T-helper 2 cell treated with Interferon-gamma antibody and Interleukin-4, amounts not matched to agents 5 μg/mL and 100 μg/mL, for 36 hours (primary cell): ENCODE measurements at regions not wholly inside any gene's neighbourhood (a gene's known extent, or its start where the extent isn't known, plus 50 kb on each side); places are given as distances from the start of the nearest gene placed in this dataset.
"Not testable (repeated sequence)": the region's sequence is repeated elsewhere in the genome, so short reads cannot be mapped to it uniquely, and the experiment has no call there.

Source experiments
- DNase-seq: peaks from one replicate; pipeline ENCODE4 v3.0.0; 2021; ENCODE audit warnings: low spot score
- H3K27ac Mint-ChIP-seq: one replicate; pipeline ENCODE4 v1.8.0; 2021; ENCODE audit warnings: mild to moderate bottlenecking, mixed read lengths
- H3K27me3 Mint-ChIP-seq: one replicate; pipeline ENCODE4 v1.8.0; 2021; ENCODE audit warnings: low read depth, mixed read lengths
- H3K36me3 Mint-ChIP-seq: one replicate; pipeline ENCODE4 v1.8.0; 2021; ENCODE audit warnings: low read depth, mixed read lengths
- H3K4me1 Mint-ChIP-seq: one replicate; pipeline ENCODE4 v1.8.0; 2021; ENCODE audit warnings: low read depth, mixed read lengths
- H3K4me3 Mint-ChIP-seq: one replicate; pipeline ENCODE4 v1.8.0; 2022; ENCODE audit warnings: mild to moderate bottlenecking, moderate library complexity, mixed read lengths
- H3K9me3 Mint-ChIP-seq: one replicate; pipeline ENCODE4 v1.8.0; 2021; ENCODE audit warnings: mixed read lengths

GRCh38 chr16:86225905-86226371 is 284.4 kb upstream of the FOXF1 start:
- no peaks in the 10 kb centered on the region for H3K9me3 Mint-ChIP-seq
- H3K27ac Mint-ChIP-seq, result no peak overlapping the region
- H3K4me1 Mint-ChIP-seq, result no peaks in the 10 kb centered on the region
- H3K36me3 Mint-ChIP-seq, result no peaks in the 10 kb centered on the region
- H3K4me3 Mint-ChIP-seq, result no peak overlapping the region
- DNase-seq, result no peak
- peaks cover 6% of the 10 kb centered on the region for H3K27me3 Mint-ChIP-seq

DNA sequence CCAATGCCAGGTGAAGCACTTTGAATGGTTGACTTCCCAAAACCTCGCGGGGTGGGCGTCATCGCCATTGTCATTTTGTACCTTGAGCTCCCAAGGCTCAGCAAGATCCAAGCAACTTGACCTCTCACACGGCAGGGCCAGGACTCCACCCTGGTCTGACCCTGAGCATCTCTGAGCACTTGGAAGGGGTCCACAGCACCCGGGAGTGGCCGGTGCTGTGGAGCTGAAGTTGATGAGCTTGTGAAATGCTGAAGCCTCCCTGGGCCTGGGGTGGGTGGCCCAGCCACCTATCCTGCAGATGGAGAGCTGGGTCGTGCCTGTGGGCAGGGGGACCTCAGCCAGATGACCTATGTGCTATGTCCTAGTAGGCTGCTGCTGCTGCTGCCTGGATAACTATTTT is 283.3 kb upstream of the FOXF1 start:
- Mint-ChIP-seq H3K27me3 (peaks cover 6% of the 10 kb centered on the region), H3K27ac (no peak overlapping the region), H3K4me3 (no peak overlapping the region), H3K4me1 (no peaks in the 10 kb centered on the region), H3K9me3 (no peaks in the 10 kb centered on the region), H3K36me3 (no peaks in the 10 kb centered on the region)
- DNase-seq, result no peak

GRCh38 chr16:86227801-86228200 is 282.5 kb upstream of the FOXF1 start:
- no peak for DNase-seq
- Mint-ChIP-seq H3K4me3 (no peak overlapping the region), H3K4me1 (no peaks in the 10 kb centered on the region), H3K27me3 (peaks cover 3% of the 10 kb centered on the region), H3K27ac (no peak overlapping the region), H3K36me3 (no peaks in the 10 kb centered on the region), H3K9me3 (no peaks in the 10 kb centered on the region)

- H3K4me3 Mint-ChIP-seq, result no peak overlapping the region
- H3K4me1 Mint-ChIP-seq, result no peaks in the 10 kb centered on the region
- no peaks in the 10 kb centered on the region for H3K9me3 Mint-ChIP-seq
- no peaks in the 10 kb centered on the region for H3K36me3 Mint-ChIP-seq
- DNase-seq, result no peak
- peaks cover 3% of the 10 kb centered on the region for H3K27me3 Mint-ChIP-seq
- no peak overlapping the region for H3K27ac Mint-ChIP-seq
Measured at GRCh38 chr16:86228713-86229112, 281.6 kb upstream of the FOXF1 start.

- H3K4me1 Mint-ChIP-seq, result no peaks in the 10 kb centered on the region
Measured at GRCh38 chr16:86229283-86229682, 281.0 kb upstream of the FOXF1 start.

DNA sequence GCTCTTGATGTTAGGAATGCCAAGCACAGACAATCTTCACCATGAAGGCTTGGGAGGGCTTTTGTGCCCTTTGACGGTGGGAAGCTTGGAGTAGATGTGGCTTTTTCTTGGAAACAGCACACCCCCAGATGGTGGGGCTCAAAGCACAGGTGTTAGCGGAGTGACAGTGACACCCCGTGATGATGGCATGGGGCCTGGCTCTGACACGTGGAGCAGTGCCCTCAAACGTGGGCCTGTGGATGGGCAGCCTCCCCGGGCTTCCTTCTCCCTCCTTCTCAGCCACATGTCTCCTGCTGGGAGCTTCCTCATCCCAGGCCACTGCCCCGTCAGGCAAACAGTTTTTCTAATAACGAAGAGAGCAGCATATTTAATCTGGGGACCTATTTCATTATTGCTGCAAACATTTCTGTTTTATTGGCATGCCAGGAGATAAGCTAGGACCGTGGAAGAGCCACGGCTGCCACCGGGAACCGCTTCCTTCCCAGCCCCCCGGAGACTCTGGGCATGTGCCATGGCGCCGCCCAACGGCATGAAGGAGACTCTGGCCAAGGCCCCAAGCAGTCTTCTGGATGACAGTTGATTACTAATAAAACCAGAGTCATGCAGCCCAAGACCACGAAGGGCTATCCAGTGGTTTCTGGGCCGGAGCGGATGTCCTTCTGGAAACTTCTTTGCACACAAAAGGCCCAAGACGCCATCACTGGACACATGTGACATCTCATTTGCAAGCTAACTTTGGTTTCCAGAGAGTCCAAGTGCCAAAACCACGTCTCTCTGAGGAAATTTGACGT is 280.3 kb upstream of the FOXF1 start:
- H3K4me3 Mint-ChIP-seq, result no peak overlapping the region
- H3K9me3 Mint-ChIP-seq, result no peaks in the 10 kb centered on the region
- no peaks in the 10 kb centered on the region for H3K36me3 Mint-ChIP-seq
- H3K27ac Mint-ChIP-seq, result no peak overlapping the region
- H3K27me3 Mint-ChIP-seq, result peaks cover 3% of the 10 kb centered on the region
- no peaks in the 10 kb centered on the region for H3K4me1 Mint-ChIP-seq
- DNase-seq, result no peak

More at GRCh38 chr16:86229283-86229682, 281.0 kb upstream of the FOXF1 start:
- no peaks in the 10 kb centered on the region for H3K36me3 Mint-ChIP-seq
- peaks cover 3% of the 10 kb centered on the region for H3K27me3 Mint-ChIP-seq
- no peak for DNase-seq
- H3K9me3 Mint-ChIP-seq, result no peaks in the 10 kb centered on the region
- no peak overlapping the region for H3K27ac Mint-ChIP-seq
- H3K4me3 Mint-ChIP-seq, result no peak overlapping the region

- Mint-ChIP-seq H3K4me1 (no peaks in the 10 kb centered on the region), H3K4me3 (no peak overlapping the region), H3K9me3 (no peaks in the 10 kb centered on the region), H3K36me3 (no peaks in the 10 kb centered on the region), H3K27me3 (peaks cover 3% of the 10 kb centered on the region), H3K27ac (no peak overlapping the region)
- DNase-seq, result no peak
Measured at GRCh38 chr16:86231321-86231995, 278.9 kb upstream of the FOXF1 start.

- Mint-ChIP-seq H3K27me3 (peaks cover 3% of the 10 kb centered on the region), H3K9me3 (no peaks in the 10 kb centered on the region), H3K36me3 (no peaks in the 10 kb centered on the region), H3K27ac (no peak overlapping the region), H3K4me1 (no peaks in the 10 kb centered on the region), H3K4me3 (no peak overlapping the region)
- DNase-seq, result no peak
Measured at GRCh38 chr16:86231996-86232350, 278.4 kb upstream of the FOXF1 start.

GRCh38 chr16:86232496-86232895 is 277.8 kb upstream of the FOXF1 start:
- no peak overlapping the region for H3K4me3 Mint-ChIP-seq
- no peaks in the 10 kb centered on the region for H3K9me3 Mint-ChIP-seq
- H3K27ac Mint-ChIP-seq, result no peak overlapping the region
- H3K36me3 Mint-ChIP-seq, result no peaks in the 10 kb centered on the region
- no peak for DNase-seq
- no peaks in the 10 kb centered on the region for H3K4me1 Mint-ChIP-seq
- H3K27me3 Mint-ChIP-seq, result peaks cover 3% of the 10 kb centered on the region

GRCh38 chr16:86233506-86233905 is 276.8 kb upstream of the FOXF1 start:
- not testable (repeated sequence) for DNase-seq, H3K4me3 Mint-ChIP-seq, H3K9me3 Mint-ChIP-seq, H3K4me1 Mint-ChIP-seq, H3K27me3 Mint-ChIP-seq, H3K27ac Mint-ChIP-seq, H3K36me3 Mint-ChIP-seq

DNA sequence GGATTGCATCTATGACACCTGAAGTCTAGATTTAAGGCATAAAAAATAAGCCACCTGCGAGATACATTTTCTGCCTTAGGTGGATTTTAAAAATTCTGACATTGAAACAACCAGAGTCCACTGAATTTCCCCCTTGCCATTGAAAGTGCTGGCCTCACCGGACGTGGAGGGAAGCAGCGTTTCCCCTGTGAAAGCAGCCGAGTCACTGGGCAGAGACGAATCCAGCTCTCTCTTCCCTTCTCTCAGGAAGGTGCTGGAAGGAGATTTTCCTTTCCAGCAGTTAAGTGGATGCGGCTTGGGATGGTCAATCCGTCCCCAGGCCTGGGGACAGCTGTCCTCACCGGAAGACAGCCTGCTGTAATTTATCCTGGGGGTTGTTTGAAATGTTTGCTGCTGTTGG is 270.9 kb upstream of the FOXF1 start:
- Mint-ChIP-seq H3K36me3 (no peaks in the 10 kb centered on the region), H3K27ac (no peak overlapping the region)

DNA sequence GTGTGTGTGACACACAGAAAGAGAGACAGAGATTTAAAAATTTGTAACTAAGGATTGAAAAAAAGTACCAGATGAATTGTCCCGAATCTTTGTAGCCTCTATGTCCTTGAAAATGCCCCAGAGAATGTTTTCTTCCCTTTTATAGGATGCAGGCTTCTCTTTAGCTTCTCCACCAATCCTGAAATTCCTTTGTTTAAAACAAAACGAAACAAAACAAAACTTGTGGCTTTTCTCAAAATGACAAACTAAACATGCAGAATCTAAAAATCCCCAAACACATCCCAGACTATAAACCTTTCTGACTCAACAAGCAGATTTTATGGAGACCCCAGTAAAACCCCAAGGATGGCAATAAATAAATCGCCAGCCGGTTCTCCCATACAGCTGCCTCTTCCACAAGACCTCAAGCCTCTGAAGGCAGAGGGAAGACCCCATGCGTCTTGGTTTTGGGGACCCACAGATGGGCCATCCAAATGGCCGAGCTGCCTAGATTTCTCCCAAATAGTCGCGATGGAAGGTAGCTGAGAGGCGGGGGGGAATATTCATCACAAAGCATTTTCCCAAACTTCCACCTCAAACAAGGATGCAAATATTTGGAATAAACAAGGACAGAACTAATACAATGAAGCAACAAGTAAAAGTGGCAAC is 269.5 kb upstream of the FOXF1 start:
- Mint-ChIP-seq H3K27ac (no peak overlapping the region), H3K36me3 (no peaks in the 10 kb centered on the region), H3K9me3 (no peaks in the 10 kb centered on the region), H3K4me1 (no peaks in the 10 kb centered on the region), H3K4me3 (no peak overlapping the region), H3K27me3 (peaks cover 21% of the 10 kb centered on the region)
- DNase-seq, result no peak

More for the DNA sequence above, 270.9 kb upstream of the FOXF1 start:
- no peak overlapping the region for H3K4me3 Mint-ChIP-seq
- H3K27me3 Mint-ChIP-seq, result peaks cover 21% of the 10 kb centered on the region
- no peaks in the 10 kb centered on the region for H3K4me1 Mint-ChIP-seq
- no peaks in the 10 kb centered on the region for H3K9me3 Mint-ChIP-seq
- no peak for DNase-seq

- no peak overlapping the region for H3K4me3 Mint-ChIP-seq
- H3K4me1 Mint-ChIP-seq, result no peaks in the 10 kb centered on the region
- no peak overlapping the region for H3K27ac Mint-ChIP-seq
- no peaks in the 10 kb centered on the region for H3K9me3 Mint-ChIP-seq
- no peak for DNase-seq
- no peaks in the 10 kb centered on the region for H3K36me3 Mint-ChIP-seq
- peaks cover 21% of the 10 kb centered on the region for H3K27me3 Mint-ChIP-seq
Measured at GRCh38 chr16:86241681-86242080, 268.6 kb upstream of the FOXF1 start.
